GM12878 (cell line): ENCODE measurements at regions not wholly inside any gene's neighbourhood (a gene's known extent, or its start where the extent isn't known, plus 50 kb on each side); places are given as distances from the start of the nearest gene placed in this dataset.

Source experiments
- ATAC-seq: fragments of 200-7000 bp; cut with Tn5 transposase; 3 replicates; pipeline ENCODE4 v1.9.1; 2020; ENCODE audit warnings: mild to moderate bottlenecking, moderate library complexity
- BruUV-seq: library from RNA; stranded (reverse); fragments of 400-500 nt; replicated peaks from 2 replicates; lab custom pipeline; 2021; lab: Mats Ljungman, UMichigan
- CTCF ChIA-PET: fragments of 300-600 bp; sonication (Branson Sonifier 250); formaldehyde crosslinking; extraction: SDS; loops from one replicate; lab custom pipeline; 2021; ENCODE audit warnings: inconsistent platforms; lab: Yijun Ruan, JAX
- POLR2A ChIA-PET: fragments of 350-600 bp; formaldehyde crosslinking; extraction: SDS; loops from one replicate; lab custom pipeline; 2021; ENCODE audit warnings: inconsistent platforms; lab: Charles Lee
- RAD21 ChIA-PET: fragments of 300-600 bp; sonication (Branson Sonifier 250); formaldehyde crosslinking; loops from one replicate; lab custom pipeline; 2023; ENCODE audit warnings: antibody characterized with exemption; ENCODE audit not compliant: unreplicated experiment; lab: Charles Lee
- SMC1A ChIA-PET: fragments of 300-600 bp; sonication (Branson Sonifier 250); formaldehyde crosslinking; loops from one replicate; lab custom pipeline; 2023; ENCODE audit not compliant: unreplicated experiment, uncharacterized antibody; lab: Charles Lee
- DNase-seq: peaks from one replicate; pipeline ENCODE4 v3.0.0-alpha.2; 2011; ENCODE audit warnings: low read depth, low spot score
- FAIRE-seq: peaks from 3 replicates; lab custom pipeline; 2011; peaks lifted over from hg19 to GRCh38; lab: Jason Lieb, UNC
- H2AFZ ChIP-seq: 2 replicates; pipeline ENCODE4 v1.6.0; 2011; ENCODE audit warnings: low read depth, low read length, control low read depth; ENCODE audit not compliant: control insufficient read depth
- H3K27ac ChIP-seq: 2 replicates; pipeline ENCODE4 v1.5.1; 2011; ENCODE audit warnings: control low read depth; ENCODE audit not compliant: control insufficient read depth, insufficient read depth
- H3K27me3 ChIP-seq, 2 experiments: replicated peaks in 1 of 2; 2 replicates each; pipeline versions ENCODE4 v1.6.0 to v1.6.1; 2011; ENCODE audit warnings: low read length in 1 of 2; ENCODE audit not compliant: control insufficient read depth in 2 of 2, insufficient read depth in 2 of 2
- H3K36me3 ChIP-seq, 2 experiments: 2 replicates each; pipeline ENCODE4 v1.5.1; 2011; ENCODE audit warnings: low read length in 1 of 2; ENCODE audit not compliant: control insufficient read depth in 2 of 2, insufficient read depth in 2 of 2
- H3K4me1 ChIP-seq: 2 replicates; pipeline ENCODE4 v1.6.1; 2011; ENCODE audit warnings: mild to moderate bottlenecking, low read length, moderate library complexity, mixed read lengths; ENCODE audit not compliant: control insufficient read depth, insufficient read depth
- H3K4me2 ChIP-seq: 2 replicates; pipeline ENCODE4 v1.6.0; 2011; ENCODE audit warnings: control low read depth; ENCODE audit not compliant: control insufficient read depth, insufficient read depth
- H3K4me3 ChIP-seq: fragments of 200-600 bp; sonication (generic); 2 replicates; pipeline ENCODE4 v1.5.1; 2016
- H3K79me2 ChIP-seq: 2 replicates; pipeline ENCODE4 v1.6.0; 2011; ENCODE audit warnings: low read length; ENCODE audit not compliant: control insufficient read depth, insufficient read depth
- H3K9ac ChIP-seq: 2 replicates; pipeline ENCODE4 v1.8.0; 2011; ENCODE audit warnings: low read length, control low read depth, mixed read lengths; ENCODE audit not compliant: control insufficient read depth, insufficient read depth
- H3K9me3 ChIP-seq: replicated peaks from 3 replicates; pipeline ENCODE4 v1.5.1; 2011; ENCODE audit warnings: mild to moderate bottlenecking, low read length; ENCODE audit not compliant: control insufficient read depth, insufficient read depth
- H4K20me1 ChIP-seq: 2 replicates; pipeline ENCODE4 v1.6.0; 2011; ENCODE audit not compliant: control insufficient read depth, insufficient read depth
- BCL3 ChIP-seq: IDR thresholded peaks from 2 replicates; pipeline ENCODE4 v1.6.1; 2011; ENCODE audit warnings: borderline replicate concordance, low read depth, mild to moderate bottlenecking, moderate library complexity, low read length; ENCODE audit not compliant: insufficient read depth, poor library complexity, severe bottlenecking
- CHD1 ChIP-seq: IDR thresholded peaks from 2 replicates; pipeline ENCODE4 v1.6.1; 2012; ENCODE audit warnings: low read depth, low read length, improper control_type of control experiment
- CREB1 ChIP-seq: IDR thresholded peaks from 2 replicates; pipeline ENCODE4 v1.6.1; 2012; ENCODE audit warnings: low read depth, mild to moderate bottlenecking, inconsistent platforms
- DPF2 ChIP-seq: fragments of 450-650 bp; IDR thresholded peaks from 2 replicates; pipeline ENCODE4 v1.6.1; 2017; ENCODE audit warnings: mild to moderate bottlenecking
- EED ChIP-seq: sonication (generic); IDR thresholded peaks from 2 replicates; pipeline ENCODE4 v1.6.1; 2016; ENCODE audit warnings: antibody characterized with exemption, low read depth
- EZH2 ChIP-seq: IDR thresholded peaks from 2 replicates; pipeline ENCODE4 v1.6.1; 2012; ENCODE audit warnings: low read depth, mild to moderate bottlenecking, control low read depth, inconsistent platforms, low read length, borderline replicate concordance; ENCODE audit not compliant: control insufficient read depth
- MEF2A ChIP-seq: IDR thresholded peaks from 2 replicates; pipeline ENCODE4 v1.6.1; 2011; ENCODE audit warnings: low read depth, mild to moderate bottlenecking, low read length, moderate library complexity; ENCODE audit not compliant: insufficient read depth
- MEF2B ChIP-seq: fragments of 450-650 bp; IDR thresholded peaks from 2 replicates; pipeline ENCODE4 v1.6.1; 2018; ENCODE audit warnings: mild to moderate bottlenecking, moderate library complexity; ENCODE audit not compliant: partially characterized antibody, poor library complexity, severe bottlenecking
- MTA2 ChIP-seq: fragments of 450-650 bp; IDR thresholded peaks from 2 replicates; pipeline ENCODE4 v1.6.1; 2016; ENCODE audit warnings: low read depth, mild to moderate bottlenecking, moderate library complexity
- MXI1 ChIP-seq: fragments of 150-350 bp; IDR thresholded peaks from 2 replicates; pipeline ENCODE4 v1.6.1; 2011; ENCODE audit warnings: low read depth, mild to moderate bottlenecking, inconsistent platforms, low read length, improper control_type of control experiment
- NFXL1 ChIP-seq: fragments of 450-650 bp; IDR thresholded peaks from 2 replicates; pipeline ENCODE4 v1.6.1; 2017; ENCODE audit warnings: antibody characterized with exemption, mild to moderate bottlenecking, borderline replicate concordance
- NR2C2 ChIP-seq: IDR thresholded peaks from 2 replicates; pipeline ENCODE4 v1.6.1; 2011; ENCODE audit warnings: borderline replicate concordance, low read depth; ENCODE audit not compliant: control insufficient read depth, insufficient read length
- WRNIP1 ChIP-seq: IDR thresholded peaks from 2 replicates; pipeline ENCODE4 v1.6.1; 2011; ENCODE audit warnings: low read depth, low read length, improper control_type of control experiment, borderline replicate concordance
- ZNF207 ChIP-seq: fragments of 450-650 bp; IDR thresholded peaks from 2 replicates; pipeline ENCODE4 v1.6.1; 2014; ENCODE audit warnings: antibody characterized with exemption, mild to moderate bottlenecking, borderline replicate concordance
- WGBS: methylation state at CpG from one replicate; pipeline ENCODE4 v1.1.6; 2016; ENCODE audit warnings: low lambda C conversion rate; ENCODE audit not compliant: insufficient replicate concordance, insufficient coverage; ENCODE audit errors: missing lambda C conversion rate; 5-methylcytosine and 5-hydroxymethylcytosine counted together
- in situ Hi-C: fragments of 300-500 bp; cut with MboI; formaldehyde crosslinking; loops from 9 replicates; pipeline ENCODE4 v1.14.3; 2018; ENCODE audit warnings: mixed read lengths
- intact Hi-C: fragments of 100-400 bp; cut with micrococcal nuclease; formaldehyde crosslinking; loops from one replicate; pipeline ENCODE4 v1.14.2; 2022; ENCODE audit not compliant: unreplicated experiment
- TF ChIP-seq, protein P1 (sequence below): fragments of 450-650 bp; IDR thresholded peaks from 2 replicates; pipeline ENCODE4 v1.6.1; 2017; ENCODE audit warnings: mild to moderate bottlenecking, low read depth, inconsistent platforms; ENCODE audit not compliant: poor library complexity, severe bottlenecking
- TF ChIP-seq, protein P2 (sequence below): IDR thresholded peaks from 2 replicates; pipeline ENCODE4 v1.6.1; 2012; ENCODE audit warnings: low read length, inconsistent platforms
- TF ChIP-seq, protein P3 (sequence below): IDR thresholded peaks from 2 replicates; pipeline ENCODE4 v1.6.1; 2011; ENCODE audit warnings: low read depth, mild to moderate bottlenecking, low read length, moderate library complexity, borderline replicate concordance; ENCODE audit errors: extremely low read depth

DNA sequence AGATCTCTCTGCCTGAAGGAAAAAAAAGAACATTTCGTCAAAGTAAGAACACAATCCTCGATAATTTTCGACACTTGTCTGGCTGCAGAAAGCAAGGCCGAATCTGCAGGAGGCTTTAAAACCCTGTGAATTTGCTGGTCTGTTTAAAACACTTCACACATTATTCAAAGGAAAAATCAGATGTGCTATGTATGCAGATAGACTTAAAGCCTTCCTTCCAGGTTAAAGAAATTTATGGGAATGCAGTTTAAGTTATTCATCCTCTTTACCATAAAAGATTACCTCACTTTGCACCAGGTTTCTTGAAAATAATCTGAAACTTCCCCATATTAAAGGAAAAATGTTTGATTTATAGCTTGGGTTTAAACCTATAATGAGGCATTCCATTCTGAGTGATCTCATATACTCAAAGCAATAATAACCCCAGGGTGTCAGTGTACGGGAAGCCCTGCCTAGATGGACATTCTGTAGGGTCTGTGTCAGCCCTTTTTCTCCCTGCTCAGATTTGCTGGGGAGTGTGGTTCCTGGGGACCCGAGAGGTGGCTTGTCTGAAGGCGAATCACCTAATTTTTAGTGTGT is 323.5 kb upstream of the SLC24A2 start (continued):
- TF ChIP-seq, protein P1, sequence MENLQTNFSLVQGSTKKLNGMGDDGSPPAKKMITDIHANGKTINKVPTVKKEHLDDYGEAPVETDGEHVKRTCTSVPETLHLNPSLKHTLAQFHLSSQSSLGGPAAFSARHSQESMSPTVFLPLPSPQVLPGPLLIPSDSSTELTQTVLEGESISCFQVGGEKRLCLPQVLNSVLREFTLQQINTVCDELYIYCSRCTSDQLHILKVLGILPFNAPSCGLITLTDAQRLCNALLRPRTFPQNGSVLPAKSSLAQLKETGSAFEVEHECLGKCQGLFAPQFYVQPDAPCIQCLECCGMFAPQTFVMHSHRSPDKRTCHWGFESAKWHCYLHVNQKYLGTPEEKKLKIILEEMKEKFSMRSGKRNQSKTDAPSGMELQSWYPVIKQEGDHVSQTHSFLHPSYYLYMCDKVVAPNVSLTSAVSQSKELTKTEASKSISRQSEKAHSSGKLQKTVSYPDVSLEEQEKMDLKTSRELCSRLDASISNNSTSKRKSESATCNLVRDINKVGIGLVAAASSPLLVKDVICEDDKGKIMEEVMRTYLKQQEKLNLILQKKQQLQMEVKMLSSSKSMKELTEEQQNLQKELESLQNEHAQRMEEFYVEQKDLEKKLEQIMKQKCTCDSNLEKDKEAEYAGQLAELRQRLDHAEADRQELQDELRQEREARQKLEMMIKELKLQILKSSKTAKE, result no peak
- TF ChIP-seq MTA2 (no peak), CHD1 (no peak), NFXL1 (no peak), WRNIP1 (no peak), MXI1 (no peak), CREB1 (no peak), MEF2B (no peak), ZNF207 (no peak)

DNA sequence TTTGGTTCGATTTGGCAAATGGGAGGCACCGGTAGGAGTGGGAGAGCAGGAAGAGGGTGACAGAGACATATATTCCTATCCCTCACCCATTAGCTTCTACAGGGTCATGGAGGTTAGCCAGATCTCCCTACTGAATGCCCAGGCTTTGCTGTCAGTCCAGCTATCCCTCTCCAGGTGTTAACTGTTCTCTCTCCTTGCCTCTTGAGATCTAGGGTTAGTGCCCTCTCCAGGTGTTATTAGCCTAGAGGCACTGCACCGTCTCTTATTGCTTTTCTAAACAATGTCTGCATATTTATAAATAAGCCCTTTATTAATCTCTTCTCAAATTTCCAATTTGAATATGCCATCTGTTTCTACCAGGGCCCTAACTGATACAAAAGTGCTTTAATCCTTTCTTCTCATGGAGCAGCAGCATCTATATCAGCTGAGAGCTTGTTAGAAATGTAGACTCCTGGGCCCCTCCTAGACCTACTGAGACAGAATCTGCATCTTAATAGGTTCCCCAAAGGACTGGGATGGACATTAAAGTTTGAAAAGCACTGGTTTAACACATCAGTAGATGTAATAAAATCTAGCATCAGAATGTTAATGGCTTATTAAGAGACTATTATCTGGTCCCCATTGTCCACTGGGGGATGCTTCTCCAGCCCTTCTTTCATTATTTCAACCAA is 322.5 kb upstream of the SLC24A2 start:
- CTCF ChIA-PET, result no interaction called here
- ATAC-seq (no peak), FAIRE-seq (no peak), DNase-seq (no peak)
- Histone ChIP-seq H3K27me3 (no peaks in the 10 kb centered on the region; a peak in 1 of 4 replicates), H3K4me3 (no peak overlapping the region), H3K36me3 (no peaks in the 10 kb centered on the region), H3K27ac (no peak overlapping the region), H4K20me1 (no peaks in the 10 kb centered on the region), H3K9ac (no peak overlapping the region), H3K9me3 (no peaks in the 10 kb centered on the region), H3K4me2 (no peak overlapping the region), H3K79me2 (no peaks in the 10 kb centered on the region), H2AFZ (no peak overlapping the region), H3K4me1 (no peaks in the 10 kb centered on the region)
- SMC1A ChIA-PET, result no interaction called here
- intact Hi-C loops (no loop called here), in situ Hi-C loops (no loop called here)
- RAD21 ChIA-PET, result no interaction called here
- no TSS peak for BruUV-seq
- WGBS, result 37% methylated on average over 3 of the region's 3 CpGs
- POLR2A ChIA-PET, result no interaction called here
- TF ChIP-seq EED, result no peak
- TF ChIP-seq MEF2B, result no peak
- no peak for TF ChIP-seq MEF2A
- TF ChIP-seq, protein P2, sequence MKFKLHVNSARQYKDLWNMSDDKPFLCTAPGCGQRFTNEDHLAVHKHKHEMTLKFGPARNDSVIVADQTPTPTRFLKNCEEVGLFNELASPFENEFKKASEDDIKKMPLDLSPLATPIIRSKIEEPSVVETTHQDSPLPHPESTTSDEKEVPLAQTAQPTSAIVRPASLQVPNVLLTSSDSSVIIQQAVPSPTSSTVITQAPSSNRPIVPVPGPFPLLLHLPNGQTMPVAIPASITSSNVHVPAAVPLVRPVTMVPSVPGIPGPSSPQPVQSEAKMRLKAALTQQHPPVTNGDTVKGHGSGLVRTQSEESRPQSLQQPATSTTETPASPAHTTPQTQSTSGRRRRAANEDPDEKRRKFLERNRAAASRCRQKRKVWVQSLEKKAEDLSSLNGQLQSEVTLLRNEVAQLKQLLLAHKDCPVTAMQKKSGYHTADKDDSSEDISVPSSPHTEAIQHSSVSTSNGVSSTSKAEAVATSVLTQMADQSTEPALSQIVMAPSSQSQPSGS, result no peak
- no peak for TF ChIP-seq NR2C2
- no peak for TF ChIP-seq BCL3
- no peak for TF ChIP-seq EZH2
- no peak for TF ChIP-seq DPF2
- TF ChIP-seq, protein P3, sequence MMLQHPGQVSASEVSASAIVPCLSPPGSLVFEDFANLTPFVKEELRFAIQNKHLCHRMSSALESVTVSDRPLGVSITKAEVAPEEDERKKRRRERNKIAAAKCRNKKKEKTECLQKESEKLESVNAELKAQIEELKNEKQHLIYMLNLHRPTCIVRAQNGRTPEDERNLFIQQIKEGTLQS, result no peak
